HG03558 (cell line): ENCODE measurements at regions not wholly inside any gene's neighbourhood (a gene's known extent, or its start where the extent isn't known, plus 50 kb on each side); places are given as distances from the start of the nearest gene placed in this dataset.

Experiments
- ATAC-seq: cut with Tn5 transposase; IDR thresholded peaks from one replicate; pipeline ENCODE4 v1.9.1; 2021; ENCODE audit warnings: moderate number of reproducible peaks; ENCODE audit not compliant: unreplicated experiment; ENCODE audit errors: extremely low read depth

- no peak for ATAC-seq
These were observed 473.3 kb downstream of the GABRG1 start for GRCh38 chr4:45650545-45650944.

DNA sequence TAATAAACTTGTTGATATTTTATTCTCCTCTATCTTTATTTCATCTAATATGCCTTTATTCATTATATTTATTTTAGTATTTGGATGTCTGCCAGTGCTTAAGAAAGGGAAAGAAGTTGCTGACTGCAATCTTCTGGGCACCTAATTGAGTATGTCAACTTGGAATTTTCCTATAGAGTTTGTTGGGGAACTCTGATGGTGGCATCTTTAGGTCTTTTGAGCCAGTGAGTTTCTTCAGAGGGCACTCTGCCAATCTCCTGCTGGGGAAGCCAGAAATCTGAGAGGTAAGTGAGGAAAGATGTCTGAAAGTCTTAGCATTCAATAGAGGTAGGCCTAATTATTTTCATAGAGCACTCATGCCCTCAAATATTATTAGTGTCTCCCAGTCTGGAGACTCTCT, 475.0 kb downstream of the GABRG1 start:
- no peak for ATAC-seq

DNA sequence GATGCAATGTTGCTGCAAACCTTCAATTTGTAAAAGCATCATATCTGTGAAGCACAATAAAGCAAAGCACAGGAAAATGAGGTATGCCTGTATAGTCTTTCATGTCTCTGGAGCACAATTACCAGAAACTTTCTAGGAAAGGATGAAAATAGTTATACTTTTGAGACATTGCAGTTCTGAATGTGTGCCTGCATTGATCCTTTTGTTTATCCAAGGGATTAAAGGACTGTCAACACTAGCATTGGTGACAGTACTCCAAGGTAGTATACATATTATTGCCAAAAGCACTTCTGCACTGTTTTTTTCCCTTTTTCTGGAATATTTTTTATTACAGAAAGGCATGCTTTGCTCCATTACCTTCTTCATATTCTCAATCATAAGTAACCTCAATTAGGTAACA, 476.0 kb downstream of the GABRG1 start:
- ATAC-seq: no peak

GRCh38 chr4:45646885-45647590, 476.8 kb downstream of the GABRG1 start:
- no peak for ATAC-seq

DNA sequence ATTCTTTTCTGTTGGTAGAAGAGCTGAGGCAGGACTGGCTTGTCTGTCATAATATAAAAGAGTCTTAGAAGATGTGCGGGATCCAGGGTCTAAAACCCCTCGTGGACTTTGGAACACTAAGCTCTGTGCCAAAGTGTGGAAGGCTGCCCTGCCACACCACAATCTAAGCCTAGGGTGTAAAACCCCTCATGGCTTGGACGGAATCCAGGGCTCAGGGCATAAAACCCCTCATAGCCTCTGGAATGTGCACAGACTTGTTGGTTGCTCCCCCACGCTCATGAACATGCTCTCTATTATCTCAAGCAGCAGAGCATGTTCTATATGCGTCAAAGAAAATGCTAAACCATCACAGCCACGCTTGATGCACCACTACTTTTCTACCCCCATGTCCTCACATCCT, 483.6 kb downstream of the GABRG1 start:
- ATAC-seq: no peak

DNA sequence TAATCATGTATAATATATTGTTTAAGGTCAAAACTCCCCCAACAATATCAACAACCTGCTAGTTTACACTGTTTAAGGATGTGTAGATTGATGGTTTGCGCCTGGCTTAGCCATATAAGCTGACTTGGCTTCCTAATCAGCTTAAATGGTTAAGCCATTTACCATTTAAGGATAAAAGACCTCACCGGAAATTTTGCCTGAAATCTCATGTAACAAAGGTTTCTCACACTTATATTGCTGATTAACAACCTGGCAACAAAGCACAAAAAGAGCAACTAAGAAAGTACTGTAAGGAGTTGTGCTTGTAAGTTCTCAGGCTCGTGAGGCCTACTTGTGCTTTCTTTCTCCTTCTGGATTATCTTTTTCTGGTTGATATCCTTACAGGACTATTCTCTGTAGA, 485.2 kb downstream of the GABRG1 start:
- no peak for ATAC-seq

DNA sequence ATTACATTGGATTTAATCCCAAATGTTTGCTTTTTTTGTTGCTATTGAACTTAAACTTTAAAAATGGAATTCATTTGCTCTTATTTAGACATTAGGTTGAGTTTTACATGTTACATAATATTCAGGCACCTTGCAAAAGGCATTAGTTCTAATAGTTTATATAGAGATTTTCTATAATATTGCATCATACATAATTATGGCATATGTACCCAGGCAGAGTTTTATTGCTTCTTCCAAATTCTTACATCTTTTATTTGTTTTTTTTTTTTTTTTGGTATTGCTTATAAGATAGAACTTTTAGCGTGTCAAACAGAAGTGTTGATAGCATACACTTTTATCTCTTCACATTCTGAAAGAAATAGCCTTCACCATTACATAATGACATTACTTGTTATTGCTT, 487.7 kb downstream of the GABRG1 start:
- no peak for ATAC-seq

- no peak for ATAC-seq
These were observed 494.1 kb downstream of the GABRG1 start for GRCh38 chr4:45629717-45630116.

DNA sequence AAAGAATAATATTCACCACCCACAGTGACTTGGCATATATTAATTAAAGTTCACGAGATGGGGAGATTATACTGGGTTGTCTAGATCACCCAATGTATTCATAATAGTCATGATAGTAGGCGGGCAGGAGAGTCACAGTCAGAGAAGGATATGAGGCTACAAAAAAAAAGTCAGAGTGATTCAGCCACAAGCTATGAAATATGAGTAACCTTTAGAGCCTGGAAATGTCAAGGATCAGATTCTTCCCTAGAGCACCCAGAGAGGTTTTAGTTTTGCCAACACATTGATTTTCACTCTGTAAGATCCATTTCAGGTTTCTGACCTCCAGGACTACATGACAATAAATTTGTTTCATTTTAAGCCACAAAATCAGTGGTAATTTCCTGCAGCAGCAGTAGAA, 501.9 kb downstream of the GABRG1 start:
- no peak for ATAC-seq

- ATAC-seq: no peak
These were observed 503.0 kb downstream of the GABRG1 start for GRCh38 chr4:45620808-45621207.

- ATAC-seq: no peak
These were observed 527.3 kb downstream of the GABRG1 start for GRCh38 chr4:45596379-45597101.

- no peak for ATAC-seq
These were observed 543.5 kb downstream of the GABRG1 start for GRCh38 chr4:45580334-45580733.

DNA sequence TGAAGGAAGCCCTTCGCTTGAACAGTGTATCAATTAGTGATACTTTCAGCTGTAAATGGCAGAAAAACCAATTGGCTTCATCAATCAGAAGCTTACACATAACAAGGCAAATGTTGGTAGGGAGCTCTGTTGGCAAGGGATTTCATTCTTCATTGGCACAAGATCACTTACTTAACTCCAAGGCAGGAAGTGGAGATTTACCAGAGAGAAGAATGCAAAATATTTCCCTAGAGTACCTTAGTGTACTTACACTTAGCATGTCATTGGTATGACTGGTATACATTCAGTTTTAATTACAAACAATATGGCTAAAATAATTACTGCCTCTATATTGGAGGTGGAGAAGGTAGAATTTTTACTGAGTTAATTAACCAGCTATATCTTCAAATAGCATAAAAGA, 545.0 kb downstream of the GABRG1 start:
- no peak for ATAC-seq

DNA sequence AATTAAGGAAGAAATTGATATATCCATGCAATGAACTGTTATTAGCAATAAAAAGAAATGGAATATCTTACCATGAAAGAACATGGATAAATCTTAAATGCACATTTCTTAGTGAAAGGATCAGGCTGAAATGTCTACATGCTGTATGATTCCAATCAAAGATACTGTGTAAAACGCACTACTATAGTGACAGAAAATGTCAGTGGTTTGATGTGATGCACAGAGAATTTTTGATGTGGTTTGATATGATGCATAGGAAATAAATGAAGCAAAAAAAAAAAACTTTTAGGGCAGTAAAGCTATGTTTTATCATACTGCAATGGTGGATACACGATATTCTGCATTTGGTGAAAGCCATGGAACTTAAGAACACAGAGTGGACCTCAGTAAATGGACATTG, 547.6 kb downstream of the GABRG1 start:
- ATAC-seq: no peak

DNA sequence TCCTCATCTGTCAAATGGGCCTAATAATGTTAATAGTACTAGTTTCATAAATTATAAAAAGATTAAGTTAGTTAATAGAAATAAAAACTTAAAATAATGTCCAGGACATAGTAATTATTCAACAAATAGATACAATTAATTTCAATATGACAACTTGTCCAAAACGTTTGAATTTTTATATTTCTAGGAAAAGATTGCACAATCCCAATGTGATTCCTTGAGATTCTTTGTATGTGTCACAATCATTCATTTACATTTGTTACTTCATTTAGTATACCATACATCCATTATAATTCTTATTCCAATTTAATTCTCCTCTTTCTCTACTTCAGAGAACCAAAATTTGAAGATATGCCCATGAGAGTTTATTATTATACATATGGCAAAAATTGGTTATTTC, 554.2 kb downstream of the GABRG1 start:
- ATAC-seq: no peak

DNA sequence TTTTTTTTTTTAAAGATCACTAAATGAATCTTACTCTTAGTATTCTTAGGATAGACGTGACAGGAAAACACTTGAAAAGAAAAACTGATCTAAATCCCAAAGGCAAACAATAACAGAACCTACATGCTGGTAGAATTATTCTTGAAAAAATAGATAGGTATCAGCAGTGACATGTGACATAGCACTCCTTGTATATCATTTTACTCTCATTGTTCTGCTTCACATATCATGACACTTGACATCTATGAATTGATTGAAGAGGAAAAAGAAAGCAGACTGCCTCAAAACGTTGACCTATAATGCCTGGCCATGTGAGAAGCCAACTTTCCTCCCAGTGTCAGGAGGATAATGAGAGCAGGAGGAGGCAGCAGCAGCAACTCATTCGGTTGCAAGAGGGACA, 555.2 kb downstream of the GABRG1 start:
- no peak for ATAC-seq

DNA sequence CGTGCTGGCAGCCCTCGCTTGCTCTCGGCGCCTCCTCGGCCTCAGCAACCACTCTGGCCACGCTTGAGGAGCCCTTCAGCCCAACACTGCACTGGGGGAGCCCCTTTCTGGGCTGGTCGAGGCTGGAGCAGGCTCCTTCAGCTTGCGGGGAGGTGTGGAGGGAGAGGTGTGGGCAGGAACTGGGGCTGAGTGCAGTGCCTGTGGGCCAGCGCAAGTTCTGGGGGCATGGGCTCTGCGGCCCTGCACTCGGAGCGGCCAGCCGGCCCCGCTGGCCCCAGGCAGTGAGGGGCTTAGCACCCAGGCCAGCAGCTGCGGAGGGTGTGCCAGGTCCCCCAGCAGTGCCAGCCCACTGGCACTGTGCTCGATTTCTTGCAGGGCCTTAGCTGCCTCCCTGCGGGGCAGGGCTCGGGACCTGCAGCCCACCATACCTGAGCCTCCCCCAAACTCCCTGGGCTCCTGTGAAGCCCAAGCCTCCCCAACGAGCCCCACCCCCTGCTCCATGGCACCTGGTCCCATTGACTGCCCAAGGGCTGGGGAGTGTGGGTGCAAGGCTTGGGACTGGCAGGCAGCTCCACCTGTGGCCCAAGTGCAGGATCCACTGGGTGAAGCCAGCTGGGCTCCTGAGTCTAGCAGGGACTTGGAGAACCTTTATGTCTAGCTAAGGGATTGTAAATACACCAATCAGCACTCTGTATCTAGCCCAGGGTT, 556.8 kb downstream of the GABRG1 start:
- no peak for ATAC-seq

DNA sequence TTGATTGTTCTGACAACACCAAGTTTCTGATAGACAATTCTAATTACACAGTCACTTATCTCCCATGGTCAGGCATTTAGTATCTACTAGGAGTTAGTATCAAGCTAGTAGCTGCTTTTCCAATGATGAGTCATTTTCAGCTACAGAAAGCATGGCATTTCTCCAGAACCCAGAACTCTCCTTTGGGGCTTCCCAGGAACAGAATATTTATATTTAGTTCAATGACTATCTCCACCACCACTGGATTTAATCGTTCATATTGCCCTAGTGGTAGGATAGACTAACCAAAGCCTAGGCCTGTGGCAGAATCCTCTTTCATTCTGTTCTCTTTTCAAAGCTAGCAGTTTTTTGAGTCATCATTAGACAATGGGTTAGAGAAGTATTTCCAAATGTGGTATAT, 569.4 kb downstream of the GABRG1 start:
- ATAC-seq: no peak

- ATAC-seq: no peak
These were observed 573.0 kb downstream of the GABRG1 start for GRCh38 chr4:45550766-45551366.

DNA sequence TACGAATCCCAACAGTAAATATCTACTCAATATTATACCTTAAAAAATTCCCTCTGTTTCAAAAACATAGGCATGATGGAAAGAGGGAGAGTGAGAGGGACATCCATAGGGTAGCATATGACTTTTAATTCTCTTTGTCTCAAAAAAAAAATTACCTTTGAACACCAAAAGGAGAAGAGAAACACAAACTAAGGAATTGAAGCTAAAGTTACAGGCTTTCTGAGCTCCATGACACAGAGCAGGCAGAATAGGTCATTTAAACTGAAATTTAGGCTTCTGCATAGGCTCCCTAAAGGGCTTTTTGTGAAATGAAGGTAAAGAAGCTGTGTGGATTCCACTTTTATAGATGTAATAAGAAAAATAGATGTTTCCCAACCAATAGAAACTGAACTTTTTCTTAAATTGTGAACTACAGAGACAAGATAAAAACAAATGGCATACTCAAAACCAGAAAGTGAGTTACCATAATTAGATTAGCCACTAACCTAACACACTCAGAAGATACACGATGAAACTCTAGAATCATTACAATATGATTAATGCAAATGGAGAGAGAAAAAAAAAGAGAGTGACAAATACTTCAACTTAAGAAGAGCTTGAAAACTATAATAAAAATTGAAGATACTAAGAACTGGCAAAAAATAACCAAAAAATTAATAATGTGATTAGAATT, 584.6 kb downstream of the GABRG1 start:
- ATAC-seq: no peak

- ATAC-seq: no peak
These were observed 593.4 kb downstream of the GABRG1 start for GRCh38 chr4:45530498-45530897.
